HG02763 (cell line): ENCODE measurements at regions not wholly inside any gene's neighbourhood (a gene's known extent, or its start where the extent isn't known, plus 50 kb on each side); places are given as distances from the start of the nearest gene placed in this dataset.
"Not testable (repeated sequence)": the region's sequence is repeated elsewhere in the genome, so short reads cannot be mapped to it uniquely, and the experiment has no call there.

Experiments
- ATAC-seq: cut with Tn5 transposase; IDR thresholded peaks from one replicate; pipeline ENCODE4 v1.9.1; 2021; ENCODE audit warnings: mild to moderate bottlenecking, moderate library complexity; ENCODE audit not compliant: unreplicated experiment

DNA sequence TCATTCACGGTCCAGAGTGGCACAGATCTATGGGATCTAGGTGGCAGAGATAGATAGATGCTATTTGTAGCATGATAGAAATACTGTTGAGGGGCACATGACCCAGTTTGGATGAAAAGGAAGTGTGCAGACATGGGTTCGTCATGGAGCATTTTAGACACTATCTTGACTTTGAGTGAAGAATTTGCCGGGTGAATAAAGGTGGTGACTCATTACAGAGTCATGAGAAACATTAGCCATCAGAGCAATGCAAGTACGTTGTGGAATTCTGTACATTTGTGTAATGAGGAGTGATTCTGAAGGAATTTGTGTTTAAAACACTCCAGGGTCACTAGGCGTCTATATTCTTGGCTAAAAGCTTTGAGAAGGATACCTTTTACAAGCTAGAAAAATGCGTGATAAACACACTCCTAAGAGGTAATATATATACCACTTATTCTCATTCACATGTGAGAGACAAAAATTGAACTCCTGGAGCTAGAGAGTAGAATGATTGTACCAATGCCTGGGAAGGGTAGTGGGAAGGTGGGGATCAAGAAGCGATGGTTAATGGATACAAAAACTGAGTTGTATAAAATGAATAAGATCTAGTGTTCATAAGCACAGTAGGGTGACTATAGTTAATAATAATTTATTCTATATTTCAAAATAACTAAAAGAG, 593.7 kb upstream of the LUZP2 start:
- no peak for ATAC-seq

DNA sequence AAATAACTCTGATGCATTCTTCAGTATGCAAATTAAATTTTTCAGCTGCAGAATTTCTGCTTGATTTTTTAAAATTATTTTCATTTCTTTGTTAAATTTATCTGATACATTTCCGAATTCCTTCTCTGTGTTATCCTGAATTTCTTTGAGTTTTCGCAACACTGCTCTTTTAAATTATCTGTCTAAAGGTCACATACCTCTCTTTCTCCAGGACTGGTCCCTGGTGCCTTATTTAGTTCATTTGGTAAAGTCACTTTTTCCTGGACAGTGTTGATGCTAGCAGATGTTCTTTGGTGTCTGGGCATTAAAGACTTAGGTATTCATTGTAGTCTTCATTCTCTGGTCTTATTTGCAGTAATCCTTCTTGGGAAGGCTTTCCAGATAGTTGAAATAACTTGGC, 577.4 kb upstream of the LUZP2 start:
- ATAC-seq = no peak

DNA sequence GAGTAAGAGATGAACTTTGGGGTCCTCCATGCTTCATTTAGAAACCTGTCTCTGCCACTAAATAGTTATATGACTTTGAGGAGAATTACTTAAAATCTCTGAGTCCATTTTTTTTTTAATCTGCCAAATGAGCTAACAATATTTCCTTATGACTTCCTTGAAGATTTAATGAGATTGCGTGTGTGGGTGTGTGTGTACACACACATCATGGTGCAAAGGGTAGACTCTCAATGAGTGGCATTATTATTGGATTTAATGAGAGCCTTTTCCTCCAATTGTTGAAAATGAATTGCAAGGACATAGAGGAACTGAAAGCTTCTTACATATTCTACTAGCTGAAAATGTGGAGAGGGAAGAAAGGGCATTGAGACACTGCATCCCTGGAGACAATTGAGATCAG, 573.5 kb upstream of the LUZP2 start:
- ATAC-seq = no peak

DNA sequence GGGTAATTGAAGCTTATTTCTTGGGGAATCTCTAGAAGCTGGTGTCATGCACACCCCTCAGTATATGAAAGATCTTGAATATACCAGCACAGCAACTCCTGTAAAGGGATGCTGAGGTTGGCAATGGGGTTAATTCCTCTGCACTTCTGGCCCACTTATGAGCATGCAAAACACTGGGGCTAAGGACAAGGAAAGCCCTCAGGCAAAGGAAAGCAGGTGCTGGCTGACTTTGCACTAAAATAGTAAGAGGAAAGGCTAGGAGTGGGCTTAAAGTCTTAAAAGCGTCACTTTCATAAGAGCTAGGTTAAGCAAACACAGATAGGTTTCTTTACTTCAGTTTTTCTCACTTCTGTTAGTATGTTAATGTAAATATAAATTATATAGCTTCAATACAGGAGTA, 572.6 kb upstream of the LUZP2 start:
- ATAC-seq = no peak

DNA sequence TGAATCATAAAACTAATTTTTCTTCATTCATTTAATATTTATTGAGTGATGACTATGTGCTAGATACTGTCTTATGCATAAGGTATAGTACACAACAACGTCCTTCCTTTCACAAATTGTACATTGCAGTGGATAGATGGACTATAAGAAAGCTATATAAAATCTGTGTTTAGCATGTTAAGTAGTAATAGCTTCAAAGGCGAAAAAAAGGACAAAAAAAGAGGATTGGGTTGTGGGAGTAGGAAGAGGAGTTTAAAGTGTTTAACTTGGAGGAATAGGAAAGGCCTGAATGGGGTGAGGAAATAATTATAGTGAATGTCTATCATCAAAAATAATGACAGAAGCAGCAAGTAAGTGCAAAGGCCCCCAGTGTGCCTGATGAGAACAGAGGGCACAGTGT, 565.4 kb upstream of the LUZP2 start:
- ATAC-seq = no peak

DNA sequence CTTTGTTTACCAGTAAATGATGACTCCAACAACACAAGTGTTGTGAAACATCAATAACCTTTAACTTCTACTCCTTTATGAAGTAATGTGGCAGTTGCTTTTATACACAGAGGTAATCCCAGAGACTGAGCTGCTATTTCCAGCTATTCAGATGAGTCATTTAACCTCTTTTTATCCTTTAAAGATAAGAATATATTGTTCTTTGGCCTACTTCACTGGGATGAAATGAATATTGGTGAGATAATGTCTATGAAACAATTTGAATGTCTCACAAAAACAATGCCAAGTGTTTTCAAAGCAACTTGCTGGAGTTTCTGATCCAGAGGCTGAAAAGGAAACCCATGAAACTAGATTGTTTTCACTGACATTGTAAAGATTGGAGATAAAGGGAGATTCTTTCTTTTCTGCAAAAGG, 564.4 kb upstream of the LUZP2 start:
- ATAC-seq = no peak

DNA sequence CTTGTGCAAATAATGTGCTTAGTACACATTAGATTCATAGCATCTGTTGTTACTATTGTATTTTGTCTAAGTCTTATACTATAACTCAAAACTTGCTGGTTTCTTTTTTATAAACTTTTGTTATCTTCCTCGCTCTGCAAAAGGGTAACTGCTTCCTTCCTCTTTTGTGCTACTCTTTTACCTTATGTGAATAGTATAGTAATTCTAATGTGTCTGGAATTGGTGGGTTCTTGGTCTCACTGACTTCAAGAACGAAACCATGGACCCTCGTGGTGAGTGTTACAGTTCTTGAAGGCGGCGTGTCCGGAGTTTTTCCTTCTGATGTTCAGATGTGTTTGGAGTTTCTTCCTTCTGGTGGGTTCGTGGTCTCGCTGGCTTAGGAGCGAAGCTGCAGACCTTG, 563.1 kb upstream of the LUZP2 start:
- no peak for ATAC-seq

DNA sequence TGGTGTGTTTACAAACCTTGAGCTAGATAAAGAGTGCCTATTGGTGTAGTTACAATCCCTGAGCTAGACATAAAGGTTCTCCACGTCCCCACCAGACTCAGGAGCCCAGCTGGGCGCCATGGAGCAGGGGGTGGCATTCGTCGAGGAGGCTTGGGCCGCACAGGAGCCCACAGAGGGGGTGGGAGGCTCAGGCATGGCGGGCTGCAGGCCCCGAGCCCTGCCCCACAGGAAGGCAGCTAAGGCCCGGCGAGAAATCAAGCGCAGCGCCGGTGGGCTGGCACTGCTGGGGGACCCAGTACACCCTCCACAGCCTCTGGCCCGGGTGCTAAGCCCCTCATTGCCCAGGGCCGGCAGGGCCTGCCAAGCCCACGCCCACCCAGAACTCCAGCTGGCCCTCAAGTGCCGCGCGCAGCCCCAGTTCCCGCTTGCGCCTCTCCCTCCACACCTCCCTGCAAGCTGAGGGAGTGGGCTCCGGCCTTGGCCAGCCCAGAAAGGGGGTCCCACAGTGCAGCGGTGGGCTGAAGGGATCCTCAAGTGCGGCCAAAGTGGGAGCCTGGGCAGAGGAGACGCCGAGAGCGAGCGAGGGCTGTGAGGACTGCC, 562.1 kb upstream of the LUZP2 start:
- not testable (repeated sequence) for ATAC-seq

DNA sequence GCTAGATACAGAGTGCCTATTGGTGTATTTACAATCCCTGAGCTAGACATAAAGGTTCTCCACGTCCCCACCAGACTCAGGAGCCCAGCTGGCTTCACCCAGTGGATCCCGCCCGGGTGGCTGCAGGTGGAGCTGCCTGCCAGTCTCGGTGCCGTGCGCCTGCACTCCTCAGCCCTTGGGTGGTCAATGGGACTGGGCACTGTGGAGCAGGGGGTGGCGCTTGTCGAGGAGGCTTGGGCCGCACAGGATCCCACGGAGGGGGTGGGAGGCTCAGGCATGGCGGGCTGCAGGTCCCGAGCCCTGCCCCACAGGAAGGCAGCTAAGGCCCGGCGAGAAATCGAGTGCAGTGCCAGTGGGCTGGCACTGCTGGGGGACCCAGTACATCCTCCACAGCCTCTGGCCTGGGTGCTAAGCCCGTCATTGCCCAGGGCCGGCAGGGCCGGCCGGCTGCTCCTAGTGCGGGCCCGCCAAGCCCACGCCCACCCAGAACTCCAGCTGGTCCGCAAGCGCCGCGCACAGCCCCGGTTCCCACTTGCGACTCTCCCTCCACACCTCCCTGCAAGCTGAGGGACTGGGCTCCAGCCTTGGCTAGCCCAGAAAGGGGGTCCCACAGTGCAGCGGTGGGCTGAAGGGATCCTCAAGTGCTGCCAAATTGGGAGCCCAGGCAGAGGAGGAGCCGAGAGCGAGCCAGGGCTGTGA, 554.6 kb upstream of the LUZP2 start:
- not testable (repeated sequence) for ATAC-seq

DNA sequence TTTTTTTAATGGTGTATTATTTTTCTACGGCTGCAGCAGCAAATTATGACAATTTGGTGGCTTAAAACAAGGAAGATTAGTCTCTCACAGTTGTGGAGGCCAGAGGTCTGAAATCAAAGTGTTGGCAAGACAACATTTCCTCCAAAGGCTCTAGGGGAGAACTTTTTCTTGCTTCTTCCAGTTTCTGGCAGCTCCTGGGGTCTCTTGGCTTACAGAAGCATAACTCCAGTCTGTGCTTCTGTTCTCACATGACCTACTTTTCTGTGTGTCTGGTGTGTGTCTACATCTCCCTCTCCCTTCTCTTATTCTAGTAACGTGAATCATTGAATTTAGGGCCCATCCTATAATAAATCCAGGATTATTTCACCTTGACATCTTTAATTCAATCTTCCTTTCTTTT, 551.9 kb upstream of the LUZP2 start:
- ATAC-seq = no peak

DNA sequence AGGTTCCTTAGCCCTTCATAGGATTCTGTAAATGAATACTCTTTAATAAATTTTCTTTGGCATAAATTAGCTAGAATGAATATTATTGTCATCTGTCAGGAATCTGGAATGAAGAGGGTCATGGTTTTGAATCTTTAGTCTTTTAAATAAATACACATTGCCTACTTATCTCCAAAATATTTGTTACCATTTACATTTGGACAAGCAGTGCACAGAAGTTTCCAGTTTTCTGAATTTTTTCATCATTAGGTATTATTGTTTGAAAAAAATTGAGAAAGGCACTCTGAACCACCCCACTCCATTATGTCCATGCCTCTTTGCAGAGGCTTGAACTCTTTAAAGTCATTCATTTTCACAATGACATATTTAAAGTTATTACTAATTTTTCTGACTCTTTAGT, 549.0 kb upstream of the LUZP2 start:
- no peak for ATAC-seq

DNA sequence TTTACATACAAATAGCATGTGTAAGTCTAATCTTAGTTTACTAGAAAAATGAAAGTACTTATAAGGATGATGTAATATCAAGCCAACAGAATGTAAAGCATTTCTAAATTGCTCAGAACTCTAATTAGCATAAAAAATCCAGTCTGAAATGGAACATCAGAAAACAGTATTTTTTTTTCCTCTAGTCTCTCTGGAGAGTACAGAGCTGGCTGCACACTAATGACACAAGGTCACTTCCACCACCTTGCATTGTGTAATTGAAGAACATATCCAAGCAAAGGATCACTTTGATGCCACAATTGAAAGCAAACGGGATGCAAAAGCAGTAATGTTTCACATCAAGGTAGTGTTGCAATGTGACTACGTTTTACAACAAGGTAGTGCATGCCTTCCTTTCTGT, 548.0 kb upstream of the LUZP2 start:
- no peak for ATAC-seq

DNA sequence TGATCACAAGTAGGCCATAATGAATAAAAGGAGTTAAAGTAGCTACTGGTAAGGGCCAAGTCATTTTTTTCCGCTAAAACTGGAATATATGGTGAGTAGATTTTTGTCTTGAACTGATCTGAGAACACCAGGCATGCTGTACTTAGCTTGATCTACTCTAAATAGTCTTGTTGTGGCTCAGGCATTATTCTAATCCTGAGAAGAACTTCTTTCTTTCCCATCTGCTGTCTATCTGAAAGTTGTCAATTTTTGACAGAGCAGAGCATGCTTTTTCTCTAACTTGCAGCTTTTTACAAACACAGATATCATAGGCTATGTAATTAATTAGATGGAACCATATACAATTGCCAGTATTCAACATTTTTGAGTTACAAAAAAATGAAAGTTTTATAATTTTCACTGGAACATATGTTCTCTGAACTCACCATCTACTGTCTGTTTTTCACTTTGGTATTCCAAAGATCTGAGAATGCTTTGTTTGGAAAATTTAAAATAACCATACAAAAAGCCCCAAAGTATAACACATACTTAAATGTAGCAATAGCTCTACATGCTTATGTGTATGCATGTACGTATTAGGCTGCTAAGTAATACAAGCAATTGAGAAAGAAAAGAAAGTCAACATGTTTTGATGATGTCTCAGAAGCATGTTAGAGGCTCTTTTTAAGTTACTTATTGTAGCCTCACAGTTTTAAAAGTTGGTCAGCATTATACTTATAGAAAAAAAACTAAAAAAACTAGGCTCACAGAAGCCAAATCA, 542.7 kb upstream of the LUZP2 start:
- no peak for ATAC-seq

DNA sequence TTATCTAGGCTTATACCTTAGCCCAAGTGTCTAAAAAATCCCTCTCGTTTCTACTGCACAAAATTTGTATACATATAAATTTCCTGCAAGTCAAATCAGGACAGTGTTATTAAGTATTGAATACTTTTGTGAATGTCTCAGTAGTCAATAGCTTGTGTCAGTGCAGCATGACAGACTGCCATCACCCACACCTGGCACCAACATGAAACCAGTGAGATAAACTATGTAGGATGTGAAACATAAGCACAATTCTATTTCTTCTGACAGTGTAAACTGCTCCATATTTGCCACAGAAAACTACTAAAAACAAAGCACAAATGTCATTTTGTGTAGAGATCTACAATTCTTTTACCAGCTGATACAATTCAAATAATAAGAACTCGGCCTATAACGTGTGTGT, 542.1 kb upstream of the LUZP2 start:
- ATAC-seq = no peak

DNA sequence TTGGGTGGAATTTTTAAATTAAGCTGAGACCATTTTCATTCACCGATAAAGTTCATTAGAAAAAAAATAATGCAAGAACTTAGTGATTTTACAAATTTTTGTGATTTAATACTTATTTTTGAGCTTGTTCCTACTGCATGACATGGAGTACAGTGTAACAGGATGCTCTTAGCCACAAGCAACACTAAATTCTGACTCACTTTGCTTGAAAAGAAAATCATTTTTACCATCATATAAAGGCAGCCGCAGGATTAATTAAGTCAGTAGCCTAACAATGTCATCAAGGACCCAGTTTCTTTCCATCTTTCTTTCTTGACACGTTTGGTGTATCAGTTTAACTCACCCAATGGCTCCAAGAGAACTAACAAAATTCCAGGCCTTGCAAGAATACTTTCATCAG, 540.3 kb upstream of the LUZP2 start:
- no peak for ATAC-seq

DNA sequence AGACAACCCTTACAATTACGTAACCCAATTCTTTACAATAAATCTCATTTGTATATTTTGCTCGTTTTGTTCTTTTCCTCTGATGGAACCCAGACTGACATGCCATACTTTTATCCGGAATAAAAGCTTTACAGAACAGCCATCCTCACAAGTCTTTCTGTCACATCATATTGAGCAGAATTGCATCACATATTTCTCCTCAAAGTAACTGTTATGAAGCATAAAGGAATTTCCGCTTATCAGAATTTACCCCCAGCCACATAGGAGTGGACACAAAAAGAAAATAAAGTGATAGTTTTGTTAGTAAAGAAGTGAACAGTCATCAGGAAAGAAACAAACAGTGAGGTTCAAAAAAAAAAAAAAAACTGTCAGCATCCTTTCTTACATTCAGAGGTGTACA, 539.5 kb upstream of the LUZP2 start:
- ATAC-seq = no peak

DNA sequence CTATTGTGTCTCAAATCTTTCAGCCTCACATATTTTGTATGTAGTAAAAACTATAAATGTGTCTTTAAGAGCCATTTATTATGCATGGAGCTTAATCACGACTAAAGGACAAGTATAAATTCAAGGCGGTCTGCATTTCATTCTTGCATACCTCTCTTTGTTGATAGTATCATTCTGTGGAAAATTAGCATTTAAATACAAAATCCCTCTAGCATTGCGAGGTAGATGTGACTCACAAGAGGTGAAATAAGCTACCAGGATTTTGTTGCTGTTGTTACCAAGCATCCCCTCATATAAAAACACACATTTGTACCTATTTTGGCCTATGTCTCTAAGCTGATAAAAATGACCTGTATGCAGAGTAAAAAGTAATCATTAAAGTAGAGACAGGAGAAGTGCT, 537.4 kb upstream of the LUZP2 start:
- ATAC-seq = no peak

DNA sequence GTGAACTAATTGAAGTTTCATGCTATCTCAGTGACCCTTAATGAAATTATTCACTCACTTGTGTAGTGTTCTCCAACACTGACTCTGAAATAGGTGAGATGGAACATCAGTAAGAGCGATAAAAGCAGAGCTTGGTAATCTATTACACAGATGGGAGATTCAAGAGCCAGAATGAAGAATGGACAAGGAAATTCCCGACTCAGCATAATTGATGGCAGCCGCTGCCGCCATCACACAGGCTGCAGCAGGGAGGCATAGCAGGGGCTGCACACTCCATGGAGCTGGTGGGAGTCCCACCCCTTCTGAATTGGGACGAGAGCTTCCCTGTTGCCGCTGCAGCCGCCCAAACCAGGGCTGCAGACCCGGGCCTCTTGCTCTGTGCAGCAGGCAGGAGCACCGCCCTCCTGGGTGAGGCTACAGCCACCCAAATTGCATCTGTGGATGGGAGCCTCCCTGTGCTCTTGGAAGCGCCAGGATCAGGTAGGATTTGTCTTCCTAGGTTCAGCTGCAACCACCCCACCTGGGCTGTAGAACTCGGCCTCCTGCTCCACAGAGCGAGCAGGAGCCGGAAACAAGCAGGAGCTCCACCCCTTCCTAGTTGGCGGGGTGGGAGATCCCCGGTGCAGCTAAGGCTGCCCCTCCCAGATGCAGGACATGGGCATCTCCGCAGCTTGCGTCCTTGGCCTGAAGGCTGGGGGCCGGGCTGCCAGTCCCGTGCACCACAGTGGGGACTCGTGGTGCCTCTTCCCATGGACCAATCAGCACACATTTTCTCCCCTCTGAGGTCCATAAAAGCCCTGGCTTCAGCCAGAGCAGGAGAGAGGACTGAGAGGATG, 535.1 kb upstream of the LUZP2 start:
- ATAC-seq = no peak

DNA sequence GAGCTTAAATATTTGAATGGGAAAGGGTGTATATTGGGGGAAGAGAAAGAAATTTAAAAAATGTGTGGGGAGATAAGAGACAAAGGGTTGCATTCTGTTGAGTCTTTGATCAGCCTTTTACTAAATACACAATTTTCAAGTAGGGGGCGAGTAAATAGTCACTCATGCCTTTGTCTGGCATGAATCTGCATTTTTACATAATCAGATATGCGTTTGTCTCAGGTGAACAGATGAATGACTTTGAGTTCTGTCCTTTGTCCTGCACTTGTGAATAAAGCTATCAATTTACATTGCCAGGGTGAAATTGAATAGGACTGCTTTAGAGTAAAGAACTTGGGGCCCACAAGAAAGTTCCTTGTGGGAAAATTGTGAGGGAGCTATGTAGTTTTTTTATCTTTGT, 523.6 kb upstream of the LUZP2 start:
- no peak for ATAC-seq

DNA sequence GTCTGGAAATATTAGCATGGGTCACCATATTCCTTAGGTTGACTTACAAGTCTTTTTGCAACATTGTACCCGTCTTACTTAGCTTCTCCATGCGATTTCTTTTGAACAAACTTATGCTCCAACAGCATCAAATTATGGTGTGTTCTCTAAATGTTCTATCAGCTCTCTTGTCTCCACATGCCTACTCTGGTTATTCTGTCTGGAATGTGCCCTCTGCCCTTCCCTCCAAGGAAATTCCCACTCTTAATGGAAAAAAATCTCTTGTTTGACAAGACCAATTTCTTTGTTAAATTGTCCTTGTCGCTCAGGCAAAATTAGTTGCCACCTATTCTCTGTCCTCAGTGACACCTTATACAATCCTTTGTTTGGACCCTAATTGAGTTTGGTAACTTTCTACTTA, 522.8 kb upstream of the LUZP2 start:
- ATAC-seq = no peak

DNA sequence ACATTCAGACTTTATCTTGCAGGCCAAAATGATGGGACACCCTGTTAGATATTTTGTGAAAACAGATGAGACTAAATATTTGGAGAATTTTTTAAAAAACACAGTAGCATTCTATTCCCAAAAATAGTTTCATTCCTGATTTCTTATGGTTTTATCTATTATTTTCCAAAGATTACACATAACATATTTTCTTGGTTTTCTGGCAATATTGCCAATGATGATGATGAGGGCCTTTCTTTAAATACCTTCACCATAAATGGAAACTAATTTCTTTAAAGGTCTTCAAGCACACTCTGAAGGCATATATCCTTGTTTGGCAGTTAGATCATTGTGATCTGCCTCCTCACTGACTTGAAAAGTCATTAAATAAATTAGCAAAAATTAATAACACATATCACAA, 522.3 kb upstream of the LUZP2 start:
- no peak for ATAC-seq
